Endothelial cell (in vitro differentiated cells): ENCODE measurements at regions not wholly inside any gene's neighbourhood (a gene's known extent, or its start where the extent isn't known, plus 50 kb on each side); places are given as distances from the start of the nearest gene placed in this dataset.

Source experiments
- DNase-seq: peaks from one replicate; pipeline ENCODE4 v3.0.0; 2021; ENCODE audit warnings: low spot score
- H3K27ac Mint-ChIP-seq: one replicate; pipeline ENCODE4 v1.8.0; 2021; ENCODE audit warnings: mixed read lengths, inconsistent platforms; ENCODE audit not compliant: unreplicated experiment
- H3K27me3 Mint-ChIP-seq: one replicate; pipeline ENCODE4 v1.8.0; 2021; ENCODE audit warnings: mild to moderate bottlenecking, moderate library complexity, mixed read lengths, inconsistent platforms; ENCODE audit not compliant: unreplicated experiment
- H3K36me3 Mint-ChIP-seq: one replicate; pipeline ENCODE4 v1.8.0; 2021; ENCODE audit warnings: mild to moderate bottlenecking, low read depth, mixed read lengths, inconsistent platforms; ENCODE audit not compliant: unreplicated experiment
- H3K4me1 Mint-ChIP-seq: one replicate; pipeline ENCODE4 v1.8.0; 2021; ENCODE audit warnings: mild to moderate bottlenecking, mixed read lengths, inconsistent platforms; ENCODE audit not compliant: unreplicated experiment
- H3K4me3 Mint-ChIP-seq: one replicate; pipeline ENCODE4 v1.8.0; 2021; ENCODE audit warnings: mild to moderate bottlenecking, mixed read lengths, inconsistent platforms; ENCODE audit not compliant: unreplicated experiment
- H3K9me3 Mint-ChIP-seq: one replicate; pipeline ENCODE4 v1.8.0; 2021; ENCODE audit warnings: mixed read lengths, inconsistent platforms; ENCODE audit not compliant: unreplicated experiment
- TF ChIP-seq, protein P1 (sequence below): fragments of 200-600 bp; sonication (generic); IDR thresholded peaks from one replicate; pipeline ENCODE4 v1.5.0; 2021; ENCODE audit warnings: antibody characterized with exemption; ENCODE audit not compliant: unreplicated experiment

DNA sequence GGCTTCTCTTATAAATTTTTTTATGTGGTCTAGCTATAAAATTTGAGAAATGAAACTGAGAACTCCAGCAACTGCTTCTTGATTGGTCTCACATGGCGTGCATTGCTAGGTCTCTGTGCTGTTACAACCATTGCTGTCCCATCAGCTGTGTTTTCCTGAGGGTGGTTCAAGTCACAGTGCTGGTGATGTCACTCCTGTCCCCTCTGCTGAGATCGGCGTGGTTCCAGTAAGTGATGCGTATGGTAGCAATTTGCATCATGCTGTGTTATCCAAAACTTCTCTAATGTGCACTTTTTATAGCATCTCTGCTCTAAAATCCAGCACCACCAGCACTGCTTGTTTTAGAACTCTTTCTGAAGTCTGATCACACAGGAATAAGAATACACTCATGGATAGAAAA lies 112.6 kb upstream of the ZNF608 start:
- H3K27me3 Mint-ChIP-seq, result peaks cover 2% of the 10 kb centered on the region
- no peaks in the 10 kb centered on the region for H3K9me3 Mint-ChIP-seq
- DNase-seq, result no peak
- no peak overlapping the region for H3K27ac Mint-ChIP-seq
- no peaks in the 10 kb centered on the region for H3K4me1 Mint-ChIP-seq
- TF ChIP-seq, protein P1, sequence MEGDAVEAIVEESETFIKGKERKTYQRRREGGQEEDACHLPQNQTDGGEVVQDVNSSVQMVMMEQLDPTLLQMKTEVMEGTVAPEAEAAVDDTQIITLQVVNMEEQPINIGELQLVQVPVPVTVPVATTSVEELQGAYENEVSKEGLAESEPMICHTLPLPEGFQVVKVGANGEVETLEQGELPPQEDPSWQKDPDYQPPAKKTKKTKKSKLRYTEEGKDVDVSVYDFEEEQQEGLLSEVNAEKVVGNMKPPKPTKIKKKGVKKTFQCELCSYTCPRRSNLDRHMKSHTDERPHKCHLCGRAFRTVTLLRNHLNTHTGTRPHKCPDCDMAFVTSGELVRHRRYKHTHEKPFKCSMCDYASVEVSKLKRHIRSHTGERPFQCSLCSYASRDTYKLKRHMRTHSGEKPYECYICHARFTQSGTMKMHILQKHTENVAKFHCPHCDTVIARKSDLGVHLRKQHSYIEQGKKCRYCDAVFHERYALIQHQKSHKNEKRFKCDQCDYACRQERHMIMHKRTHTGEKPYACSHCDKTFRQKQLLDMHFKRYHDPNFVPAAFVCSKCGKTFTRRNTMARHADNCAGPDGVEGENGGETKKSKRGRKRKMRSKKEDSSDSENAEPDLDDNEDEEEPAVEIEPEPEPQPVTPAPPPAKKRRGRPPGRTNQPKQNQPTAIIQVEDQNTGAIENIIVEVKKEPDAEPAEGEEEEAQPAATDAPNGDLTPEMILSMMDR, result no peak
- no peaks in the 10 kb centered on the region for H3K36me3 Mint-ChIP-seq
- no peak overlapping the region for H3K4me3 Mint-ChIP-seq

DNA sequence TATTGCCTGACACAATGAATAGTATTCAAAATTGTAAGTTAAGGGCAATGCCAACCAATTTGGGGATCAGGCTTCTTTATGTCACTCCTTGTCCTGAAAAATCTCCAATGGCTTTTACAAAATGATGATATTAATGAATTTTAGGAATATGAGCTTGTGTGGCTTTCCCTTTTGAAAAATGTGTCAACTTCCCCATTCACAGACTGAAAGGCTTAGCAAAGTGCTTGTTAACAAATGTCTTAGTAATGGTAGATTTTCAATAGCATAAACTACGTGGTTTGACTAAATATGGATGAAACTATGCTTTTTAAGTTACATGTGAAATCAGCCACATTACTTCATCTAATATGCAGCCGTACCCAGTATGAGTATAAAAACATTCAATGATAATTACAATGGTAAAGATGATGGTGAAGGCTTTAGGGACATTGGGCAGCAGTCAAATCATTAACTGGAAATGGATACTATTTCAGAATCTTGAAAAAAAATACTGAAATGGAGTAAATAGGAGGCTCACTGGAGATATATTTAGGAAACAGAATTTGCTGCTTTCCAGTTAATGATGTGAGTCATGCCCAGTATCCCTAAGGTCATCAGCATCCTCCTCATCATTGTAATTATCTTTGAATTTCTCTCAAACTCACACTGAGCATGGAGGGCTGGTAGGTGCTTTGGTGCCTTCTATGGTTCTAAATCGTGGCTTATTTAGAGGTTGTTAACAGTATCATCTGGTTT lies 113.3 kb upstream of the ZNF608 start:
- TF ChIP-seq, protein P1, result no peak
- H3K27ac Mint-ChIP-seq, result no peak overlapping the region
- H3K4me1 Mint-ChIP-seq, result no peaks in the 10 kb centered on the region
- no peak for DNase-seq
- no peak overlapping the region for H3K4me3 Mint-ChIP-seq
- no peaks in the 10 kb centered on the region for H3K36me3 Mint-ChIP-seq
- no peaks in the 10 kb centered on the region for H3K9me3 Mint-ChIP-seq
- H3K27me3 Mint-ChIP-seq, result peaks cover under 1% of the 10 kb centered on the region

DNA sequence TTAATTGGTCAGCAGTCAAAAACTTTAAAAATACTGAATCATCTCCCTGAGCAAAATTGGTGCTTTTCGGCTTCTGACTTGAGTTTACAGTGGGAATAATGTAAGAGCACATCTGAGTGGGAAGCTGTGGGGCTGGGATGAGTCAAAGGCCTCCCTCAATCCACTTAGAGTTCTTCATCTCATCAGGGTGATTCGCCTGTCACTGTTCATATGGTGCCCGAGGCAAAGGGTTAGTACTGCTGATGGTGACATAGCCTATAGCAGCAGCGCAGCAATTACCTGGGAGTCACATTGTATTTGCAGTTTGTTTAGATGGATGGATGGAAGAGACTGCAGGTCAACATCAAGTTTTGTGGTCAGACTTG lies 113.8 kb upstream of the ZNF608 start:
- Mint-ChIP-seq H3K36me3 (no peaks in the 10 kb centered on the region), H3K9me3 (no peaks in the 10 kb centered on the region), H3K27ac (no peak overlapping the region), H3K4me1 (no peaks in the 10 kb centered on the region), H3K27me3 (no peaks in the 10 kb centered on the region), H3K4me3 (no peak overlapping the region)
- DNase-seq, result no peak
- TF ChIP-seq, protein P1, result no peak

DNA sequence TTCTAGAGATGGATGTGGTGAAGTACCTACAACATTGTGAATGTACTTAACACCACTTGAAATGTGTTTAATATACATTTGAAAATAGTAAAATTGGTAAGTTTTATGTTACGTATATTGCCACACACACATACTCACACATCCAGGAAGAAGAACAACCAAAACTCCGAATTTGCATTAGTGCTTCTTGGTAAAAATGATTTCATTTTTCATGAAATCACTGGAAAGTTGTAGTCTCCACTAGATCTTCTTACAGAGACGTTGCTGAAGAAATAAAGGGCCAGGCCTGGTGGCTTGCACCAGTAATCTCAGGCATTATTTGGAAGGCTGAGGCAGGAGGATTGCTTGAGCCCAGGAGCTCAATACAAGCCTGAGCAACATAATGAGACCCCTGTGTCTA lies 118.6 kb upstream of the ZNF608 start:
- Mint-ChIP-seq H3K27me3 (no peaks in the 10 kb centered on the region), H3K36me3 (no peaks in the 10 kb centered on the region), H3K4me3 (no peak overlapping the region), H3K27ac (no peak overlapping the region), H3K9me3 (no peaks in the 10 kb centered on the region), H3K4me1 (peaks cover 8% of the 10 kb centered on the region)
- DNase-seq, result no peak
- TF ChIP-seq, protein P1, result no peak

DNA sequence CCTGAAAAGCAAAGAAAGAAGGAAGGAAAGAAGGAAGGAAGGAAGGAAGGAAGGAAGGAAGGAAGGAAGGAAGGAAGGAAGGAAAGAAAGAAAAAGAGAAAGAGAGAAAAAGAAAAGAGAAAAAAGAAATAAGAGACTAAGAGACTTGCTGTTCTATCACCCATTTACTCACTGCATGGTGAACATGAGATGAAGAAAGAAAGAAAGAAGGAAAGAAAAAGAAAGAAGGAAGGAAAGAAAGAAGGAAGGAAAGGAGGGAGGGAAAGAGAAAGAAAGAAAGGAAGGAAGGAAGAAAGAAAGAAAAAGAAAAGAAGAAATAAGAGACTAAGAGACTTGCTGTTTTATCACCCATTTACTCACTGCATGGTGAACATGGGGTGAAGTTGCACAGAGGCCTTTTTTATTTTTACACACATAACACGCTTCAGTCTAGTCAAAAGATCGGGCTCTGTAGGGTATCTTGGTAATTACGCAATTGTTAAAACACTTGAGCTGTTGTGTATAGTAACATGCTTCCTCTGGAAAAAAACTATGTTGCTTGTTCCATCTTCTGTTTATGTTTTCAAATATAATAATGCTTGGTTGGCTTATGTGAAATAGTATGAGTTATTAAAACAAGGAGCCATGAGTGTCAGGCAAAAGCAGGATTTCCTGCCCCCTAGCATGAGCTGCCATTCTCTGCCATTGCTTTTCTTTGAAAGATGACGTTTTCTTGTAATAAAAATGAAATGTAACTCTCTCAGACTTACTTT lies 119.3 kb upstream of the ZNF608 start:
- no peak overlapping the region for H3K27ac Mint-ChIP-seq
- H3K36me3 Mint-ChIP-seq, result no peaks in the 10 kb centered on the region
- DNase-seq, result no peak
- H3K4me1 Mint-ChIP-seq, result peaks cover 8% of the 10 kb centered on the region
- no peaks in the 10 kb centered on the region for H3K27me3 Mint-ChIP-seq
- TF ChIP-seq, protein P1, result no peak
- no peaks in the 10 kb centered on the region for H3K9me3 Mint-ChIP-seq
- no peak overlapping the region for H3K4me3 Mint-ChIP-seq
